ENCODE measurements at regions not wholly inside any gene's neighbourhood (a gene's known extent, or its start where the extent isn't known, plus 50 kb on each side); places are given as distances from the start of the nearest gene placed in this dataset.

GRCh38 chr6:135784507-135784906, 67.0 kb upstream of the PDE7B start:
- no peak overlapping the region for H3K27ac ChIP-seq
- H3K4me1 ChIP-seq: no peaks in the 10 kb centered on the region
- no peaks in the 10 kb centered on the region for H3K27me3 ChIP-seq
- no peak for TF ChIP-seq CTCF (IDR thresholded peaks at IDR 0.05)
- DNase-seq (no peak), ATAC-seq (no peak)
- no peaks in the 10 kb centered on the region for H3K9me3 ChIP-seq
- intact Hi-C loops (cut with DNase I): no loop called here
- no peaks in the 10 kb centered on the region for H3K36me3 ChIP-seq
- no peak overlapping the region for H3K4me3 ChIP-seq

GRCh38 chr6:135789375-135790050, 62.0 kb upstream of the PDE7B start:
- no peaks in the 10 kb centered on the region for H3K9me3 ChIP-seq
- no peak overlapping the region for H3K27ac ChIP-seq
- no peaks in the 10 kb centered on the region for H3K36me3 ChIP-seq
- ATAC-seq: no peak
- H3K4me1 ChIP-seq: no peaks in the 10 kb centered on the region
- no peak for TF ChIP-seq CTCF (IDR thresholded peaks at IDR 0.05)
- no peak overlapping the region for H3K4me3 ChIP-seq
- no peaks in the 10 kb centered on the region for H3K27me3 ChIP-seq
- intact Hi-C loops (cut with DNase I): no loop called here
- DNase-seq: no peak

GRCh38 chr6:135791441-135791840, 60.1 kb upstream of the PDE7B start:
- no peak for TF ChIP-seq CTCF (IDR thresholded peaks at IDR 0.05)
- Histone ChIP-seq H3K36me3 (no peaks in the 10 kb centered on the region), H3K4me3 (no peak overlapping the region), H3K27me3 (no peaks in the 10 kb centered on the region), H3K9me3 (no peaks in the 10 kb centered on the region), H3K27ac (no peak overlapping the region), H3K4me1 (no peaks in the 10 kb centered on the region)
- intact Hi-C loops (cut with DNase I): no loop called here
- ATAC-seq (no peak), DNase-seq (no peak)

GRCh38 chr6:135796643-135797305, 54.7 kb upstream of the PDE7B start:
- no peaks in the 10 kb centered on the region for H3K36me3 ChIP-seq
- H3K27me3 ChIP-seq: no peaks in the 10 kb centered on the region
- H3K9me3 ChIP-seq: no peaks in the 10 kb centered on the region
- intact Hi-C loops (cut with DNase I): no loop called here
- TF ChIP-seq CTCF (IDR thresholded peaks at IDR 0.05): no peak
- DNase-seq (peak in 2 of 4 donors; percentile 10 to 14), ATAC-seq (no peak)
- H3K4me3 ChIP-seq: no peak overlapping the region
- H3K4me1 ChIP-seq: no peaks in the 10 kb centered on the region
- H3K27ac ChIP-seq: no peak overlapping the region

- H3K36me3 ChIP-seq: no peaks in the 10 kb centered on the region
- TF ChIP-seq CTCF (IDR thresholded peaks at IDR 0.05): no peak
- intact Hi-C loops (cut with DNase I): no loop called here
- no peak overlapping the region for H3K27ac ChIP-seq
- H3K4me3 ChIP-seq: no peak overlapping the region
- H3K4me1 ChIP-seq: no peaks in the 10 kb centered on the region
- no peaks in the 10 kb centered on the region for H3K9me3 ChIP-seq
- no peak for ATAC-seq
- H3K27me3 ChIP-seq: no peaks in the 10 kb centered on the region
- DNase-seq: no peak
Observed at GRCh38 chr6:135797361-135797760, 54.1 kb upstream of the PDE7B start.

Data from left lung (tissue), 4 donors.